ENCODE measurements at regions not wholly inside any gene's neighbourhood (a gene's known extent, or its start where the extent isn't known, plus 50 kb on each side); places are given as distances from the start of the nearest gene placed in this dataset.

- H3K4me3 Mint-ChIP-seq, result no peak overlapping the region
- H3K4me1 Mint-ChIP-seq, result no peaks in the 10 kb centered on the region
- POLR2A ChIA-PET, result no interaction called here
- CTCF ChIA-PET, result no interaction called here
- H3K9me3 Mint-ChIP-seq, result no peaks in the 10 kb centered on the region
- H3K27me3 Mint-ChIP-seq, result no peaks in the 10 kb centered on the region
- no peaks in the 10 kb centered on the region for H3K36me3 Mint-ChIP-seq (ENCODE audit: low read depth)
- ATAC-seq (ENCODE audit: low read depth) (no peak), DNase-seq (no peak)
- H3K27ac Mint-ChIP-seq, result no peak overlapping the region
- no peak for TF ChIP-seq CTCF (IDR thresholded peaks at IDR 0.05)
- intact Hi-C loops (cut with micrococcal nuclease), result no loop called here
Observed at GRCh38 chr6:132054525-132054924, 103.4 kb upstream of the CCN2 start.

- Mint-ChIP-seq H3K9me3 (no peaks in the 10 kb centered on the region), H3K4me1 (no peaks in the 10 kb centered on the region), H3K36me3 (ENCODE audit: low read depth) (no peaks in the 10 kb centered on the region), H3K4me3 (no peak overlapping the region), H3K27ac (no peak overlapping the region), H3K27me3 (no peaks in the 10 kb centered on the region)
- ChIA-PET POLR2A (no interaction called here), CTCF (no interaction called here)
- DNase-seq, result no peak
- ATAC-seq (ENCODE audit: low read depth), result no peak
- TF ChIP-seq CTCF (IDR thresholded peaks at IDR 0.05), result no peak
- intact Hi-C loops (cut with micrococcal nuclease), result no loop called here
Observed at GRCh38 chr6:132053511-132053910, 102.3 kb upstream of the CCN2 start.

- Mint-ChIP-seq H3K4me1 (no peaks in the 10 kb centered on the region), H3K27ac (no peak overlapping the region), H3K9me3 (no peaks in the 10 kb centered on the region), H3K4me3 (no peak overlapping the region), H3K36me3 (ENCODE audit: low read depth) (no peaks in the 10 kb centered on the region), H3K27me3 (no peaks in the 10 kb centered on the region)
- DNase-seq (no peak), ATAC-seq (ENCODE audit: low read depth) (no peak)
- ChIA-PET POLR2A (no interaction called here), CTCF (no interaction called here)
- intact Hi-C loops (cut with micrococcal nuclease), result no loop called here
- TF ChIP-seq CTCF (IDR thresholded peaks at IDR 0.05), result no peak
Observed at GRCh38 chr6:132052096-132052495, 100.9 kb upstream of the CCN2 start.

- no peak for TF ChIP-seq CTCF (IDR thresholded peaks at IDR 0.05)
- Mint-ChIP-seq H3K4me1 (no peaks in the 10 kb centered on the region), H3K27me3 (no peaks in the 10 kb centered on the region), H3K4me3 (no peak overlapping the region), H3K36me3 (ENCODE audit: low read depth) (no peaks in the 10 kb centered on the region), H3K27ac (no peak overlapping the region), H3K9me3 (no peaks in the 10 kb centered on the region)
- CTCF ChIA-PET, result no interaction called here
- POLR2A ChIA-PET, result no interaction called here
- DNase-seq, result no peak
- no peak for ATAC-seq (ENCODE audit: low read depth)
- intact Hi-C loops (cut with micrococcal nuclease), result no loop called here
Observed at GRCh38 chr6:132045877-132046276, 94.7 kb upstream of the CCN2 start.

GRCh38 chr6:132043148-132043547 is 92.0 kb upstream of the CCN2 start:
- CTCF ChIA-PET, result no interaction called here
- Mint-ChIP-seq H3K4me1 (no peaks in the 10 kb centered on the region), H3K27me3 (no peaks in the 10 kb centered on the region), H3K36me3 (ENCODE audit: low read depth) (no peaks in the 10 kb centered on the region), H3K27ac (no peak overlapping the region), H3K9me3 (no peaks in the 10 kb centered on the region), H3K4me3 (no peak overlapping the region)
- DNase-seq (no peak), ATAC-seq (ENCODE audit: low read depth) (no peak)
- no peak for TF ChIP-seq CTCF (IDR thresholded peaks at IDR 0.05)
- intact Hi-C loops (cut with micrococcal nuclease), result no loop called here
- POLR2A ChIA-PET, result no interaction called here
